ENCODE measurements at regions not wholly inside any gene's neighbourhood (a gene's known extent, or its start where the extent isn't known, plus 50 kb on each side); places are given as distances from the start of the nearest gene placed in this dataset.

DNA sequence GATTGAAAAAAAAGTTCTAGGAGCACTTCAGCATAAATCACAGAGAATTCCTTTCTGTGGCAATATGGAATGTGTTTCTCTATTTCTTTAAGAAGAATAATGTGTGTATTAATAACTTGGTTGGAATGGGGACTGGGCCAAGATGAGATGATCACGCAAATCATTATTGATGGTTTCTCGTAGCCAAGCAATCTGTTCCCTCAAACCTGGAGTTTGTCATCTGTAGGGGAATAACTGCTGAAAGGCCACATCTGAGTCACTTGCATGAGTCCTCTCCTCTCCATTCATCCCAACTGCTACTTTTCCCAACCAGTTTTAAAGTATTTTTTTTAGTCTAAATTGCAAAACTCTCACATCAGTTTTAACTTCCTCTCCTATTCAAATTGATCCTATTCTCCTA is 480.4 kb downstream of the PLPP3 start:
- TF ChIP-seq, protein P1, sequence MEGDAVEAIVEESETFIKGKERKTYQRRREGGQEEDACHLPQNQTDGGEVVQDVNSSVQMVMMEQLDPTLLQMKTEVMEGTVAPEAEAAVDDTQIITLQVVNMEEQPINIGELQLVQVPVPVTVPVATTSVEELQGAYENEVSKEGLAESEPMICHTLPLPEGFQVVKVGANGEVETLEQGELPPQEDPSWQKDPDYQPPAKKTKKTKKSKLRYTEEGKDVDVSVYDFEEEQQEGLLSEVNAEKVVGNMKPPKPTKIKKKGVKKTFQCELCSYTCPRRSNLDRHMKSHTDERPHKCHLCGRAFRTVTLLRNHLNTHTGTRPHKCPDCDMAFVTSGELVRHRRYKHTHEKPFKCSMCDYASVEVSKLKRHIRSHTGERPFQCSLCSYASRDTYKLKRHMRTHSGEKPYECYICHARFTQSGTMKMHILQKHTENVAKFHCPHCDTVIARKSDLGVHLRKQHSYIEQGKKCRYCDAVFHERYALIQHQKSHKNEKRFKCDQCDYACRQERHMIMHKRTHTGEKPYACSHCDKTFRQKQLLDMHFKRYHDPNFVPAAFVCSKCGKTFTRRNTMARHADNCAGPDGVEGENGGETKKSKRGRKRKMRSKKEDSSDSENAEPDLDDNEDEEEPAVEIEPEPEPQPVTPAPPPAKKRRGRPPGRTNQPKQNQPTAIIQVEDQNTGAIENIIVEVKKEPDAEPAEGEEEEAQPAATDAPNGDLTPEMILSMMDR (IDR thresholded peaks at IDR 0.05): no peak
- no peak for TF ChIP-seq POLR2A (IDR thresholded peaks at IDR 0.05)
- TF ChIP-seq EP300 (IDR thresholded peaks at IDR 0.05; ENCODE audit: low read depth): no peak
